Hippocampal formation (tissue), 2 donors: ENCODE measurements at regions not wholly inside any gene's neighbourhood (a gene's known extent, or its start where the extent isn't known, plus 50 kb on each side); places are given as distances from the start of the nearest gene placed in this dataset.

ENCODE experiments used
- DNase-seq, 2 donors: peaks; one replicate each; lab custom pipeline; 2025; lab: John Stamatoyannopoulos, UW

DNA sequence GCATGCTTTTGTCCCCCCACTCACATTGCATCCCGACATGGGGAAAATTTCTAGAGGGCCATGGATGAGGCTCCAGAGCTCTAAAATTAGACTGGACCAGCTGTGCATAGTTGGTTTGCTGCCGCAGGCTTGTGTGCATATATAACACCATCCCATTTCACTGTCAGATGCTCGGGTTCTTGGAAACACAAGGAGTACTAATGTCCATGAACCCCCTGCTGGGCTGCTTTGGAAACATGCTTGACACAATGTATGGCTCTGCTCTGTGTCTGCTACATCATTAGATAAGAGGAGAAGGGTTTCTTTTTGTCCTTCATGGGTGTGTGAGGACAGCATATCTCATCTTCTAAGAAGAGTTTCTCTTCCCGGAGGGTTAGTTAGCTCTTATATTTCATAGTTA, 292.1 kb upstream of the RORB start:
- DNase-seq: no peak

DNA sequence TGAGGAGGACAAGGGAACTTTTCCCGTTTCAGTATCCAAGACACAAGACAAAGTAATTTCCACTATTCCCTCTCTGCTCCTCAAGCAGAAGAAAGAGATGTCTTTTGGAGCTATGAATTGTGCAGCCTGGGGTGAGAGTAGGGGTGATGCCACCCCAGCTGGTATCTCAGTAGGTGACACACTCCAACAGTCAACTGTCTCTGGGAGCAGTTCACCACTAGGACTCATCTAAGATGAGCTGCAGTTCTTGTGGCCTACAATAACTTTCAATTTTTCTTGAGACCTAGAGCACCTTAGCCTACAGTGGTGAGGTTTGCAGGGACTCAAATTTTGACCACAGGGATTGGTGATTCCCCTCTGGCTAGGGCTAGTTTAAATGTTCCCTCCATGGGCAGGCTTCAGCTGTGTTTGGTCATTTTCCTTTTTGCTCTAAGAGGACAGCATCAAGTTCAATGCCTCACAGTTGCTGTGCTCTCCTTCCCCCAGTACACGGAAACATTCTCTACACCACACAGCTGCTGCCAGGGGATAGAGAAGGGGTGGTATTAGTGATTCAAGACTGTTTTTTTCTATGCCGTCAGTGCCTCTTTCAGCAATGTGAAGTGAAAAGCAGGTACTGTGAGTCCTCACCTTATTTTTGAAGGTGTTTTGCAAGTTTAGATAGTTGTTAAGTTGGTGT, 278.6 kb upstream of the RORB start:
- DNase-seq: no peak

GRCh38 chr9:74220327-74220726, 276.8 kb upstream of the RORB start:
- no peak for DNase-seq

- DNase-seq: no peak
Measured at GRCh38 chr9:74236857-74237256, 260.3 kb upstream of the RORB start.

DNA sequence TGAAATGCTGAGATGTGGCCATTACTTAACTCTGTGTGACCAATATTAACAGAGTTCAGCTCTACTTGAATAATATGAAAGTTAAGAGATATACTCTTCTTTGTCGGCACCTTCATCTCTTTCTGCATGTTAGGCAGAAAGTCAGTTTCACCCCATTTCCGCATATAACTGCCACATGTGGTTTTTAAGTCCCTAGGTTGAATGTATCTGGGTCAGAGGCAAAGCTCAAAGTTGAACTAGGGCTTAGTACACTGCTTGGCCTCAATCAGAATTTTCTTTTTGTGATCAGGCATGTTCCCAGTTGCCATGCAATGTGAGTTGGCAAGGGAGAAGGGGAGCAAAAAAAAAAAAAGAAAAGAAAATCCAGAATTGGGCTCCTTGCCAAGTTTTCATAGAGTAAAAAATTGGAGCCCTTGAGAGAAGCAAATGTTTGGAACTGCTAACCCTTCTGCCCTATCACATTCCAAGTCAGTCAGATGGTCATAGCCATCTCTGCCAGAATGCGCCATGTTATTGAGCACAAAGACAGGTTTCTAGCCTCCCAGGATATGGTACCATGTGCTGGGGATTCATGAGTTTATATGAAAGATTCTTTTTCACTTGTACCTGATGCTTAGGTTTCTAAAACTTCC, 251.2 kb upstream of the RORB start:
- DNase-seq: no peak

DNA sequence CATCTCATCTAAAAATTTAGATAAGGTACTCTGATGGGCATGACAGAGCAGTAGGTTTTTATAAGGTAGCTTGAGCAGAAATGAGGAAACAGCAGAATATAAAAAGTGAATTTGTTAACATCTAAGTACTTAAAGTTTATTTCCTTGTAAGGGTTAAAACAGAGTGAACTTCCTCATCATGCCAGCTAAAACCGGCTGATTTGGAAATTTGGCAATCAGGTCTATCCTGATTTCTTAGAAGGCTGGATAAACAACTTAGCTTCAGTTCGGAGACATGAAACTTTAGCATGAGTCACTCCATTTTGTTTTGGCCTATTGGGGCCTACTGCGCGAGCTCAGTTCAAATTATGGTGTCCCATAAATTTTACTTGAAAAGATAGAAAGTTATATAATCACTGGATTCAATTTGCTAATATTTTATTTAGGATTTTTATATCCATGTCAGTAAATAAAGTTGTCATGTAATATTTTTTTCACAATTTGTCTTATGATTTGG, 241.6 kb upstream of the RORB start:
- no peak for DNase-seq

- no peak for DNase-seq
Measured at GRCh38 chr9:74275872-74276508, 221.1 kb upstream of the RORB start.

DNA sequence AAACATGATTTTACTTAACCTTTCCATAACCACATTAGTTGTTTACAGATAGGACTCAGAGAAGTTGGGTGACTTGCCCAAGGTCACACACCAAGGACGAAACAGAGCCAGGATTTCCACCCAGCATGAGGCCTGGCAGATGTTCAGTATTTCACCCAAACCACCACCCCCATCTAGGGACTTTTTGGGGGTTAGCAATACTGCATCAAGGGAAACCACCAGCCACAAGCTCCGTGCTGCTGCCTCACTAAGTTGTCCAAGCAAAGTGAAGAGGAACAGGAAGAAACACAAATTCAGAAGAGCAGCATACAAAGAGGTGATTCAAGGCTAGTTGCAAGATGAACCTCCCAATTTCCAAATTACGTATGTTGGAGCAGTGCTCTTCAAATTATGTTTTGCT, 219.6 kb upstream of the RORB start:
- DNase-seq: no peak

DNA sequence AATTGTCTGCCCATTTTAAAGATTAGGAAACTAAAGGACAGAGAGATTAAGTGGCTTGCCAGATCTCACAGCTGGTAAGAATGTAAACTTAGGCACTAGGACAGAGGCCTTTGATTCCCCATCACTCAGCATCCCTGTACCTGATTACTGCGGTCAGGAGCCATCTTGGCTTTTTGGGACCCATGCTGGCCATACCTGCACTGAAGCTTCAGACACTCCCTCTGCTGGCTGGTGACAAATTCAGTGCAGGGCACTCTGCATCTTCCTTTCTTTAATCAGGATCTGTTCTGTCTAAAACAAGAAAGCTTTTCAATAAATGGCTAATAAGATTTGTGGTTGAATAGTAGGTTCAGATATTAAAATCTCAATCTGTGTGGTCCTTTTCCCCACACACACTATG, 215.5 kb upstream of the RORB start:
- DNase-seq: no peak

GRCh38 chr9:74282526-74283253, 214.4 kb upstream of the RORB start:
- DNase-seq: no peak

GRCh38 chr9:74284581-74285450, 212.3 kb upstream of the RORB start:
- DNase-seq: no peak

DNA sequence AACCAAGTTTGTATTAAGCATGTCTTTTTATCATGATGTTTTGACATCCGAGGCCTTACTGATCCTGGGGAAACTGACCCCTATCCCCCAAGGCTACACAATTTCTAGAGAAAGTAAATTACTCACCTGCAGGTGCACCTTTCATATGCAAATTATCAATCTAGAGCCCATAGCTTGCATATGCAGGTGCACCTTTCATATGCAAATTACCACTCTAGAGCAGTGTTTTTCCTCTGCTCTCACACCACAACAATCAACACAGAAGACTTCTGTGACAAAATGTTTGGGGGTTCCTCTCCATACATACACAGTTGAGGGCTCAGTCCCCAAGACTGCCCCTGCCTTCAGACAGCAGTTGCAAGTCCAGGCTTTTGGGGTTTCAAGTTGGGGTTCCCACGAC, 203.7 kb upstream of the RORB start:
- no peak for DNase-seq

GRCh38 chr9:74303945-74304344, 193.2 kb upstream of the RORB start:
- DNase-seq: no peak

- peak in 1 of 2 donors; percentile 5 for DNase-seq
Measured at GRCh38 chr9:74304598-74304997, 192.5 kb upstream of the RORB start.

DNA sequence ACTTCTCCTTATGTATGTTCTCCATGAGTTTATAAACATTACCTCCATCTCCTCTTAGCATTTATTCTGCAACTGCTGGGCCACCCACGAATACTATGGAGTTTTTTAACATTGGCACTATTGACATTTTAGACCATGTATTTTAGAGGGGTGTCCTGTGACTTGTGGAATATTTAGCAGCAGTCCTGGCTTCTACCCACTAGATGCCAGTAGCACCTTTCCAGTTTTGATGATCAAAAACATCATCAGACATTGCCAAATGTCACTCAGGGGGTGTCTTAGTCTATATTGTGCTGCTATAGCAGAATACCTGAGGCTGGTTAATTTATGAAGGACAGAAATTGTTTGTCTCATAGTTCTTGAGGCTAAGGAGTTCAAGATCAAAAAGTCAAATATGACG, 187.5 kb upstream of the RORB start:
- no peak for DNase-seq

DNA sequence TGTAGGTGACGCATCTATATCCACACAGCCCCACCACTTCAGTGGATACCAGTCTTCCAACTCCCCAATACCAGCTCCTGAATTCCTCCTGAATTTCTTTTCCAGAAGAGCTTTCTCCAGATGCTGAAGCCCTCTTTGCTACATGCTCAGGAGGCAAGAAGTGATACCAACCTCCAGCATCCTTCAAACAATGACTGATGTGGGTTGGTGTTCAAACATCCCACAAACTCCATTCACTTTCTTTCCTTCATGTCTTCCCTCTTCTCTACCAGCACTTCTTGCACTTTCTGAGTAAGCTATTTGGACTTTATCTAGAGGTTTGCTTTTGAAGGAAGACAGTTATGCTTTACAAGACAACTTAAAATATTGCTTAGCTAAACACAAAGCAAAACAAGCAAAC, 179.9 kb upstream of the RORB start:
- DNase-seq: no peak

DNA sequence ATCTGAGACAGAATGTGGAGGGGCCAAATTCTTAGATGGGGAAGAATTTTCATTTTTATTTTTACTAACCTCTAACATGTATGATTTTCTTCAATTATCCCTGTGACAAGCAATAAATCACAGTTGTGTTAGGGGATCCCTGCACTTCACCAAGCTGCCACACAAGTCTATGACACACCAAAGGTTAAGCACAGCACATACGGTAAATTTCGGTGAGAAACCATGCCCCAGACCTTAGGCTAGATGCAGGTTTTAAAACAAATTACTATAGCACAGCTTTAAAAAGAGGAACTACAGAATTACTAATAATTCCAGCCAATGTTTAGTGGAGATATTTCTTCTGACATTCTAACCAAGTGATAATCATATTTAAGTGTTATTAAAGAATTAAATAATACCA, 175.7 kb upstream of the RORB start:
- no peak for DNase-seq

DNA sequence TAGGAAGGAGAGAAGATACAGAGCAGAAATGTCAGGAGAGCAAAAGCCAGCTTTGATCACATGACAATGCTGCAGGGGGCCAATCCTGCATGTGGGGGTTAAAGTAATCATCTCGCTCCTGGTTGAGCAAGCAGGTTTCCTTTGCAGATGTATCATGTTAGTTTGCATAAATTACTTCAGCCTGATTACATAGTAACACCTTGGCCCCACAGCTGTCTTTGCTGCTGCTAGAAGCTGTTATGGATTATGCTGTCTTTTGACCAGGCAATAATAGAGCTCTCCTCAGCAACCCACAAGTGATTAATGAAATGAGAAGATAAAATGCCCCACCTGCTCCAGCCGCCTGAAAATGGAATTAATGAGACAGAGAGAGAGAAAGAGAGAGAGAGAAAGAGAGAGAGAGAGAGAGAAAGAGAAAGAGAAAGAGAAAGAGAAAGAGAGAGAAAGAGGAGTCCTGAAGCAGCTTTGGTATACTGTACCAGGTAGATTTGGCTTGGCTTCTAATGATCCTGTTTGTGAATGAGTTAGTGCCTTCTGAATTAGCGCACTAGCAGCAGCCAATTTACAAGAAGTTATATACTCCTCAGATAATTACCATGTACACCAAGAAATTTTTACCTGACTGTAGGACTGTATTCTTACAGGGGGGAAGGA, 174.3 kb upstream of the RORB start:
- DNase-seq: no peak

GRCh38 chr9:74330487-74331214, 166.5 kb upstream of the RORB start:
- DNase-seq: no peak

DNA sequence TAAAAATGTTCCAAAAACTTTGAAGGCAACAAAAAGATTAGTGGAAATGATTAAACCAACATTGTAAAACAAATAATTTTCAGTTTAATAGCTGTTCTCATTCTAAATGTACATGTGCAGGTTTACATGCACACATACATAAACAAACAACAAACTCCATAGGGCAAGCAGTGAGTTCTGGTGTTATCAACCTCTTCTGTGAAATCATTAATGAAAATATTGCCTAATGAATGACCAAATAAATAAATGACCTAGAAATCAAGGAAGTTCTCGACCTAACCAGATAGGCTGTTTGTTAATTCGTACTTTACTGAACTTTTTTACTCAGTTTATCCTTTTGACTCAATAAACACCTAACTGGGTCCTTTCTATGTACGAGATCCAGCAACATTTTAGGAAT, 165.5 kb upstream of the RORB start:
- DNase-seq: no peak
